GM11168 (cell line): ENCODE measurements at regions not wholly inside any gene's neighbourhood (a gene's known extent, or its start where the extent isn't known, plus 50 kb on each side); places are given as distances from the start of the nearest gene placed in this dataset.

Experiments
- in situ Hi-C: fragments of 300-500 bp; cut with MboI; formaldehyde crosslinking; loops from one replicate; pipeline ENCODE4 v1.12.0; 2022; ENCODE audit warnings: low sequenced_read_pairs; ENCODE audit not compliant: unreplicated experiment

- in situ Hi-C loops: no loop called here
Measured at GRCh38 chr5:93322974-93323860, 257.8 kb downstream of the NR2F1-AS1 start.

- in situ Hi-C loops: no loop called here
Measured at GRCh38 chr5:93320920-93321445, 260.0 kb downstream of the NR2F1-AS1 start.

GRCh38 chr5:93313672-93314071, 267.3 kb downstream of the NR2F1-AS1 start:
- in situ Hi-C loops: no loop called here

GRCh38 chr5:93311881-93312280, 269.1 kb downstream of the NR2F1-AS1 start:
- in situ Hi-C loops: no loop called here

GRCh38 chr5:93307557-93307956, 273.5 kb downstream of the NR2F1-AS1 start:
- in situ Hi-C loops: no loop called here

- in situ Hi-C loops: no loop called here
Measured at GRCh38 chr5:93305984-93306383, 275.0 kb downstream of the NR2F1-AS1 start.

GRCh38 chr5:93304456-93305250, 276.4 kb downstream of the NR2F1-AS1 start:
- in situ Hi-C loops: no loop called here

GRCh38 chr5:93303291-93303691, 277.7 kb downstream of the NR2F1-AS1 start:
- in situ Hi-C loops: no loop called here

GRCh38 chr5:93302711-93303110, 278.3 kb downstream of the NR2F1-AS1 start:
- in situ Hi-C loops: no loop called here

- in situ Hi-C loops: no loop called here
Measured at GRCh38 chr5:93300945-93301344, 280.1 kb downstream of the NR2F1-AS1 start.

- in situ Hi-C loops: no loop called here
Measured at GRCh38 chr5:93300309-93300923, 280.6 kb downstream of the NR2F1-AS1 start.

GRCh38 chr5:93299681-93300308, 281.2 kb downstream of the NR2F1-AS1 start:
- in situ Hi-C loops: no loop called here

GRCh38 chr5:93297116-93297515, 283.9 kb downstream of the NR2F1-AS1 start:
- in situ Hi-C loops: no loop called here

GRCh38 chr5:93296338-93296737, 284.7 kb downstream of the NR2F1-AS1 start:
- in situ Hi-C loops: no loop called here

GRCh38 chr5:93294996-93295395, 286.0 kb downstream of the NR2F1-AS1 start:
- in situ Hi-C loops: no loop called here

- in situ Hi-C loops: no loop called here
Measured at GRCh38 chr5:93294199-93294598, 286.8 kb downstream of the NR2F1-AS1 start.

GRCh38 chr5:93289942-93290341, 291.1 kb downstream of the NR2F1-AS1 start:
- in situ Hi-C loops: no loop called here

- in situ Hi-C loops: no loop called here
Measured at GRCh38 chr5:93285461-93285860, 295.6 kb downstream of the NR2F1-AS1 start.

GRCh38 chr5:93281980-93282772, 298.8 kb downstream of the NR2F1-AS1 start:
- in situ Hi-C loops: no loop called here
